GM19455 (cell line): ENCODE measurements at regions not wholly inside any gene's neighbourhood (a gene's known extent, or its start where the extent isn't known, plus 50 kb on each side); places are given as distances from the start of the nearest gene placed in this dataset.
"Not testable (repeated sequence)": the region's sequence is repeated elsewhere in the genome, so short reads cannot be mapped to it uniquely, and the experiment has no call there.

Experiments
- ATAC-seq: cut with Tn5 transposase; IDR thresholded peaks from one replicate; pipeline ENCODE4 v1.9.1; 2021; ENCODE audit not compliant: unreplicated experiment

GRCh38 chr11:23134627-23135026 is 274.4 kb upstream of the CCDC179 start:
- no peak for ATAC-seq

GRCh38 chr11:23138761-23139160 is 278.5 kb upstream of the CCDC179 start:
- ATAC-seq, result no peak

- no peak for ATAC-seq
These were observed 282.7 kb upstream of the CCDC179 start for GRCh38 chr11:23143022-23143421.

GRCh38 chr11:23151819-23152218 is 291.5 kb upstream of the CCDC179 start:
- ATAC-seq, result no peak

- no peak for ATAC-seq
These were observed 295.2 kb upstream of the CCDC179 start for GRCh38 chr11:23155503-23155902.

GRCh38 chr11:23164022-23164421 is 303.7 kb upstream of the CCDC179 start:
- ATAC-seq, result no peak

- ATAC-seq, result no peak
These were observed 306.1 kb upstream of the CCDC179 start for GRCh38 chr11:23166376-23166775.

GRCh38 chr11:23179609-23180008 is 319.3 kb upstream of the CCDC179 start:
- no peak for ATAC-seq

GRCh38 chr11:23181022-23181807 is 320.9 kb upstream of the CCDC179 start:
- ATAC-seq, result no peak

GRCh38 chr11:23192256-23192655 is 332.0 kb upstream of the CCDC179 start:
- no peak for ATAC-seq

- no peak for ATAC-seq
These were observed 341.8 kb upstream of the CCDC179 start for GRCh38 chr11:23201936-23202522.

GRCh38 chr11:23202611-23203010 is 342.3 kb upstream of the CCDC179 start:
- no peak for ATAC-seq

- no peak for ATAC-seq
These were observed 345.0 kb upstream of the CCDC179 start for GRCh38 chr11:23205156-23205871.

- no peak for ATAC-seq
These were observed 346.6 kb upstream of the CCDC179 start for GRCh38 chr11:23206741-23207336.

GRCh38 chr11:23211221-23211620 is 350.9 kb upstream of the CCDC179 start:
- no peak for ATAC-seq

GRCh38 chr11:23212807-23213206 is 352.5 kb upstream of the CCDC179 start:
- ATAC-seq, result no peak

- no peak for ATAC-seq
These were observed 356.8 kb upstream of the CCDC179 start for GRCh38 chr11:23217072-23217471.

- ATAC-seq, result not testable (repeated sequence)
These were observed 359.8 kb upstream of the CCDC179 start for GRCh38 chr11:23220086-23220485.

GRCh38 chr11:23221366-23221765 is 361.1 kb upstream of the CCDC179 start:
- no peak for ATAC-seq

- ATAC-seq, result no peak
These were observed 366.2 kb upstream of the CCDC179 start for GRCh38 chr11:23226331-23227077.

GRCh38 chr11:23227078-23227445 is 366.8 kb upstream of the CCDC179 start:
- no peak for ATAC-seq
